Activated CD4-positive, alpha-beta T cell treated with anti-CD3 and anti-CD28 coated beads, Interleukin-10, Interleukin-2, amounts not matched to agents 100 ng/mL and 50 ng/mL, durations not matched to agents 16 hours and 8 hours (primary cell): ENCODE measurements at regions not wholly inside any gene's neighbourhood (a gene's known extent, or its start where the extent isn't known, plus 50 kb on each side); places are given as distances from the start of the nearest gene placed in this dataset.

Experiments used
- DNase-seq: peaks from one replicate; pipeline ENCODE4 v3.0.0-alpha.2; 2020

GRCh38 chr15:69962561-69962960 is 135.2 kb downstream of the TLE3 start:
- DNase-seq, result no peak

DNA sequence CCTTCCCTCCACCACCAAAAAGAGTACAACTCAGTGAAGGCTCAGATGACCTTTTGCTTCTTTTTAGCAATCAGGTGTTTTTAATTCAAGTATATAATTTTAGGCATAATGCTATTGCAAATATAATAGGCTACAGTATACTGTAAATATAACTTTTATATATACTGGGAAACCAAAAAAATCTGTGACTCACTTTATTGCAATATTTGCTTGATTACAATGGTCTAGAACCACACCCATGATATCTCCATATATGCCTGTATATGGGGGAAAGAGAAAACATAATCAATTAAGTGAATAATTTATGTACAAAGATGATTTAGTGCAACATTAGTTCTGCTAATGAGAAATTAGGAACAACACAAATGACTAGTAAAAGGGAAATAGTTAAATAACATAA is 134.3 kb downstream of the TLE3 start:
- no peak for DNase-seq

DNA sequence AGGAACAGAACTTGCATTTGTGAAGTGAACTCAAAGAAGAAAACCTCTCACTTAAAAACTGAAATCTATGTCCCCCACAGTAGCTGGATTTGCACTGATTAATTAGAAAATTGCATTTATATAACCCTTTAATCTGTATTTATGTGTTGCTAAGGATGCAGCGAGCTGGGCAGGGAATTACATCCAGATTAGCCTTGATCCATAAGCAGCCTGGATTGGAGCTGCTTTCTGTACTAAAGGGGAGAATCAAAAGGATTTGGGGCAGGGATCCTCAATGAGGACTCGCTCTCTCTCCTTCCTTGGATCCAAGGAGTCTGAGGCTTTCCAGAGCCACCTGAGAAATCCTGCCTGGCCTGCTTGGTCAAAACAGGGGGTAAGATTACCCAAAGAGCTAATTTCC is 125.9 kb downstream of the TLE3 start:
- DNase-seq, result no peak

DNA sequence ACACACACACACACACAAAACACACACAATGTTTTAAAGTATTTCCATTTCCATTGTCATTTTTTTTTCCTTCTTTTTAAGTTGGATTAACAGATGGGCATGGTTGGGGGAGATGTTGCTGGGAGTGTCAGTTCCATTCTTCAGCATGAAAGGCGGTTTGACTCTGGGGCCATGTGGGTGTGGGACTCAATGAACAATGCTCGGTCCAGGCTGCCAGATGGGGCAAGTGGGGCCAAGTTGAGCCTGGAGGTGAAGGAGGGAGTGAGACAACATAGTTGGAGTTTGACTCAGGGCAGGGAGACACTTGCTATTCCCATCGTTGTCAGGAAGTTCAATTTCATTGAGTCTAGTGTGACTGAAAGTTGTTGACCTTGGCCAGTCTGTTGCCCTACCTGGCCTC is 125.3 kb downstream of the TLE3 start:
- DNase-seq, result no peak

- DNase-seq, result peak; percentile 68
Measured at GRCh38 chr15:69973102-69973714, 124.5 kb downstream of the TLE3 start.

DNA sequence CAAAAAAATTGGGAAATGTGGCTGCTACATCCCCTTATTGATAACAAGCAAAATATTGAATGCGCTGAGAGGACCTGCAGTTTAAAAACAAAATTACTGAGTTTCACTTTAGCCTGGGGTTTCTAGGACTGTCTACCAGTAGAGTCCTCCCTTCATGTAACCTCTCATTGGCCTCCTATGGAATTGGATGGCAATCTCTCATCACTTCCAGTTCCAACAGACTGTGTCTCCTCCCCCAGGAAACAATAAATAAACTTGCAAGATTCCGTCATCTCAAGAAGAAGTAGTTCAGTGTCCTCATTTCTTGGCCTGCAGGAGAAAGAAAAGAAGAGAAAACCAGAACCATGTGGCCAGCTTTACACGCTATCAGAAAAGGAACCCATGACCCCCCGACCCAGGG is 123.8 kb downstream of the TLE3 start:
- no peak for DNase-seq

GRCh38 chr15:69974321-69974720 is 123.4 kb downstream of the TLE3 start:
- no peak for DNase-seq

DNA sequence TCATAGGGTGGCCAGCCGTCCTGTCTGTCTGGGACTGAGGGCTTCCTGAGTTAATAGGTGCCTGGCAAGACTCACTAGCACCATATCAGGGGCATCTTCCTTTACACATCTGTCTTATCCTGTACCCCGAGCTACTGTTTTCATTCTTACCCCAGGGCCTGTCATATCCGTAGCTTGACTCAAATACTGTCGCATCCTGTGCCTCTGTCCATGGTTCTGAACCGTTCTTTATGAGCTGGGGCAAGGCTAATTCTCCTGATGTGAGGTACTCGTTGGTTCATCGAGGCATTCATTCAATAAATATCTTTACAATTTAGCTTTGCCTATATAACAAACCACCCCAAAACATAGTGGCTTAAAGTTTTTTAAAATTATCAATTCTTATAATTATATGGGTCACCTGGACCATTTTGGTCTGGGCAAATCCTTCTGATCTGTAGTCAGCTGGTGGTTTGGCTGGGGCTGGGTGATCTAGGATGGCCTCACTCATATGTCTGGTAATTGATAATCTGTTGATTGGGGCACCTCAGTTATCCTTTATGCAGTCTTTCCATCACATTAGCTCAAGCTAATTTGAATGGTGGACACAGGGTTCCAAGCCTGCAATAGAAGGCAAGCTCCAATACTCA is 121.2 kb downstream of the TLE3 start:
- peak; percentile 76 for DNase-seq

- no peak for DNase-seq
Measured at GRCh38 chr15:69978603-69979002, 119.1 kb downstream of the TLE3 start.

DNA sequence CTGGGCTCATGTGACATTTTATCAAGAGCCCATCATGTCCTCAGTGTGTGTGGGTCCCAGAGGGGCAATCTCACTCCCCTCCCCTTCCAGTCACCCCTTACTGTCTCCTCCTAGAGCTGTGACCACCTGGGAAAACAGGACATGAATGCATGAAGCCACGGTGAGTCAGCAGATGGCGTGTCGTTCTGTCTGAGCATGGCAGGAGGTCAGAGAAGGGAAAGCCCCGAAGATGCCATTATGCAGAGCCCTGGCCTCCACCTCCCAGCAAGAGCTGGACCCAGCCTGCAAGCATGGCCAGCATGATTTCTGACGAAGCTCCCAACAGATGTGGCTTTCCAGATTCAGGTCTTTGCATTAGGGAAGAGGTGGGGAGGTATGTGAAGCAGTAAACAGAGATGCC is 118.5 kb downstream of the TLE3 start:
- peak; percentile 6 for DNase-seq

GRCh38 chr15:69979783-69980182 is 117.9 kb downstream of the TLE3 start:
- no peak for DNase-seq

GRCh38 chr15:69980341-69981059 is 117.2 kb downstream of the TLE3 start:
- DNase-seq, result no peak

DNA sequence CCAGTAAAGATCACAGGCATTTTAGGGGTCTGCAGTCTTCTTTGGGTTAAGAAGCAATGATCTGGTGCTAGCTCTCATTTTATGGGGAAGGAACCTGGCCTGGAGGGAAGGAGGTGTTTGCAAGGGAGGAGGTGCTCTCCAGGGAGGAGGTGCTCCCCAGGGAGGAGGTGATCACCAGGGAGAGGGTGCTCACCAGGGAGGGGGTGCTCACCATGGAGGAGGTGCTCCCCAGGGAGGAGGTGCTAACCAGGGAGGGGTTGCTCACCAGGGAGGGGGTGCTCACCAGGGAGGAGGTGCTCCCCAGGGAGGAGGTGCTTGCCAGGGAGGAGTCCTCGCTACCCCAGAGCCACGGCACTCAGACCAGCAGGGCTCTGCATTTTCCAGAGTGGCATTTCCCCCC is 115.7 kb downstream of the TLE3 start:
- DNase-seq, result no peak

GRCh38 chr15:69983696-69984265 is 113.9 kb downstream of the TLE3 start:
- no peak for DNase-seq

DNA sequence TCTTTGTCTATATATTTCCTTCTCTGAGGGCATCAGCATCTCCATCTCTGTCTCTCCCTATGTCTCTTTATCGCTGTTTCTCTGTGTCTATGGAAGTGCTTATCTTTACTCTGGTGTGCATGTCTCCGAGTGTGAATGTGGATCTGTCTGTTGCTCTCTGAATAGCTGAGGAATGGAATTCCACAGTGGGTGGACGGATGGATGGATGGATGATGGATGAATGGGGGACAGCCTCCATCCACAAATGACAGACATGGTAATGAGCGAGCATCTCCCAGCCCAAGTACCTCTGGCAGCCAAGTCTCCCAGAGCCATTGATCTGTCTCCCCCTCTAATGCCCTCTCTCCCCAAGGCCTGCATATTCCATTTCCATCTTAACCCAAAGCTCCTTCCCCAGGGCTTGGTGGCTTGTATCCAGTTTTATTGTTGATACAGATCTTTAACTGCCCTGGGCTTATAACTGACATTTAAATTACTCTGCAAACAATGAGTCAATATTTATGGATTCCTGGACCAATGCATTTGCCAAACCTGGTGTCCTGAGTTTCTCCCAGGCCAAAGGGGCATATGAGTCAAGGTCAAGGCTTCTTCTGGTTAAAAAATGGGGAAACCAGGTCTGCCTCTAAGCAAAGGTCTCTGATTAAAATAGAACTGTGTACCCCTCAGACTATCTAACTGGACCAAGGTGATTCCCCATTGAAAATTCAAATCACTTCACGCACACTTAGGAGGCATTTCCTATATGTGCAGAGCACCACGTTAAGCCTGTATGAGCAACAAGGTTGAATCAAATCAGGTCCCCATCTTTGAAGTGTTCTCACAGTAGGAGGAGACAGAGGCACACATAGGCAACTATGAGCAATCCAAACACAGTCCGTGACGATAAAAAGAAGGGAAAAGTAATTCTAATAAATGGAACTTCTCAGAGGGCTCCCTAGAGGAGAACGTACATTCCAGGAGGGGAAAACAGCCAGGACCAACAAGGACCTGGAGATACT is 109.9 kb downstream of the TLE3 start:
- no peak for DNase-seq

DNA sequence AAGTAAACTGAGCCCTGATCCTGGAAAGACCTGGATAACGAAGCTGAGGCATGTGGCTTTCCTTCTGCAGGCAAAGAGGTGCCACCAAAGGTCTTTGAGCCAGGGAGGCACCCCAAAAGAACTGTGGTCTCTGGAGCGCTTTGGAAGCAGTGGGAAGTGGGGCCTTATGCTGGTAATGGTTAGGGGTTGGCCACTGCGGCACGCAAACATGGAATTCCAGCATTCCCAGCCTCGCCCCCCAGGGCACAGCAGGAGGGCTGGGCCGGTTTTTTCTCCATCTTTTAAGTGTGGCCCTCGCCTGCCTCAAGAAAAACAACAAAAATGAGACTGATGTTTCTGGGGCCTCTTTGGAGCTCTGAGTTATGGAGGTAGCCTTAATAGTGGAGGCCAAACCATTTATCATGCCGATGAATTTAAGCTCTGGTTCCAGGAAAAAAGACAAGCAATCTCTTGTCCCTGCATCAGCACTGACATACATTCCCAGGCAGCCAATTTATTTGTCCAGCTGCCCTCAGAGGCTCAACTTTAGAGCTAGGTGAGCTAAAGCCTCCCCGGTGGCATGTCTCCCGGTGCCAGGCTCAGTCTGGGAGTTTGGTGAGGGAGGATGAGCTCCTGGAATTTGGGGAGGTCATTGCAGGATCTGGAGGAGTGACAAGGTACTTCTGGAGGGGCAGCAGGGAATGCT is 109.0 kb downstream of the TLE3 start:
- no peak for DNase-seq

GRCh38 chr15:69990566-69991421 is 106.9 kb downstream of the TLE3 start:
- DNase-seq, result no peak

DNA sequence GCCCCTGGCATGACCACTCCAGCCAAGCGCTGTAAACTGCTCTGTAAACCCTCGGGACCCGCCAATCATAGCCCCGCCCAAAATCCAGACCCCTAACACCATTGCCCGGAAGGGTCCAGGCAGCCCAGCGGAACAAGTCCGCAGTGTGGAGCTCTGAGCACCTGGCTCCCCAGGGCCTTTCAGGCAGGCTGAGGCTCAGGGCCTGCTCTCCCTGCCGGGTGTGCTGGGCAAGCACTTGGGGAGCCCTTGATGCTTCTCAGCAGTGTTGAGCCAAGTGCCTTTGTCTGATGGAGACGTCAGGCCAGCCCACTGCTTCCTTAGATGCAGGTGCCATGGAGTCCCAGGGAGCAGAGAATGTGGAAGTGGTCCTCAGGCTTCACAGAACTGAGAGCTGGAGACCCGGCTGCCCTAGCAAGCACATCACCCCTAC is 106.2 kb downstream of the TLE3 start:
- no peak for DNase-seq

DNA sequence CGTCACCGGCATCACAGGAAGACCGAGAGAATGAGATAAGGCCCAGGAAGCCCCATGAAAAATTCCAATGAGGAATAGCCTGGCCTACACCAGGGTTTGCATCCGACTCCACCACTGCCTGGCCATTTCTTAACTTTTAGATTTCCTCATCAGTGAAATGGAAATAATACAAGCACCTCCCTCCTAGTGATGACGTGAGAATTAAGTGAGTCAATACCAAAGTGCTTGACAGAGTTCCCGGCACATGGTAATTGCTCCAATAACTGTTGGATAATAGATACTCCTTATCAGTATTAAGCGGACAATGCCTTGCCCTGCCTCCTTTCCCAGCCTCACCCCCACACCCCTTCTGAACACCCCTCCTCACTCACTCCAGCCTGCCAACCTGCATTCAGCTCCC is 105.4 kb downstream of the TLE3 start:
- no peak for DNase-seq

GRCh38 chr15:69994429-69995205 is 103.1 kb downstream of the TLE3 start:
- DNase-seq, result no peak
